ENCODE measurements at regions not wholly inside any gene's neighbourhood (a gene's known extent, or its start where the extent isn't known, plus 50 kb on each side); places are given as distances from the start of the nearest gene placed in this dataset.

- Histone ChIP-seq H3K79me2 (ENCODE audit: control insufficient read depth, insufficient read depth, low read length) (no peaks in the 10 kb centered on the region), H3K9me3 (ENCODE audit: control extremely low read depth in 1 of 3, control insufficient read depth in 2 of 3, insufficient read depth in 1 of 3, low read length in 2 of 3) (peaks cover 0 to 56% (median 8%) of the 10 kb centered on the region in 3 donors), H3K4me2 (replicated peaks; ENCODE audit: low read depth, low read length, poor library complexity, severe bottlenecking) (no peak overlapping the region), H3K9ac (ENCODE audit: low read length) (no peak overlapping the region), H3K27ac (ENCODE audit: low read length in 2 of 2) (no peak overlapping the region), H2AFZ (ENCODE audit: insufficient read depth, low read depth, low read length, poor library complexity, severe bottlenecking) (no peak overlapping the region), H3K4me3 (ENCODE audit: control extremely low read depth in 1 of 5, extremely low read depth in 1 of 5, insufficient read depth in 1 of 5, low read depth in 2 of 5, low read length in 4 of 5) (no peak overlapping the region), H3K36me3 (replicated peaks in 1 of 2; ENCODE audit: control extremely low read depth in 1 of 2, control insufficient read depth in 1 of 2, extremely low read depth in 1 of 2, insufficient read depth in 2 of 2, low read length in 1 of 2) (no peaks in the 10 kb centered on the region), H3K27me3 (replicated peaks in 1 of 4; ENCODE audit: control extremely low read depth in 1 of 4, control insufficient read depth in 3 of 4, insufficient read depth in 4 of 4, low read length in 3 of 4) (no peaks in the 10 kb centered on the region), H4K20me1 (ENCODE audit: control insufficient read depth, insufficient read depth, low read length, poor library complexity, severe bottlenecking) (no peaks in the 10 kb centered on the region), H3K4me1 (ENCODE audit: control insufficient read depth in 2 of 2, insufficient read depth in 2 of 2, low read length in 2 of 2) (no peaks in the 10 kb centered on the region)
- ChIA-PET POLR2A (no interaction called here), CTCF (no interaction called here)
- Mint-ChIP-seq H3K27ac (no peak overlapping the region), H3K4me1 (no peaks in the 10 kb centered on the region), H3K27me3 (no peaks in the 10 kb centered on the region), H3K4me3 (no peak overlapping the region), H3K9me3 (ENCODE audit: insufficient read depth) (peaks cover 7% of the 10 kb centered on the region)
- intact Hi-C loops (cut with micrococcal nuclease), result no loop called here
- DNase-seq (no peak), ATAC-seq (ENCODE audit: low read depth) (no peak)
- TF ChIP-seq CTCF (IDR thresholded peaks at IDR 0.05) (no peak), EZH2 (IDR thresholded peaks at IDR 0.05; ENCODE audit: borderline replicate concordance, insufficient read depth, low read depth, low read length, poor library complexity, severe bottlenecking) (no peak)
- 87% methylated on average over 5 of the region's 7 CpGs for WGBS (ENCODE audit: insufficient coverage)
These were observed 131.8 kb upstream of the VSTM2B start for GRCh38 chr19:29393915-29394460.

GRCh38 chr19:29395111-29395733 lies 130.6 kb upstream of the VSTM2B start:
- no peak overlapping the region for H3K4me3 ChIP-seq (ENCODE audit: control extremely low read depth in 1 of 5, extremely low read depth in 1 of 5, insufficient read depth in 1 of 5, low read depth in 2 of 5, low read length in 4 of 5)
- Mint-ChIP-seq H3K4me1 (no peaks in the 10 kb centered on the region), H3K27me3 (no peaks in the 10 kb centered on the region), H3K4me3 (no peak overlapping the region), H3K27ac (no peak overlapping the region), H3K9me3 (ENCODE audit: insufficient read depth) (peaks cover 7% of the 10 kb centered on the region)
- H3K9me3 ChIP-seq (ENCODE audit: control extremely low read depth in 1 of 3, control insufficient read depth in 2 of 3, insufficient read depth in 1 of 3, low read length in 2 of 3), result peaks cover 0 to 48% (median 8%) of the 10 kb centered on the region in 3 donors
- no peak overlapping the region for H2AFZ ChIP-seq (ENCODE audit: insufficient read depth, low read depth, low read length, poor library complexity, severe bottlenecking)
- ChIA-PET POLR2A (no interaction called here), CTCF (no interaction called here)
- no peaks in the 10 kb centered on the region for H3K79me2 ChIP-seq (ENCODE audit: control insufficient read depth, insufficient read depth, low read length)
- 75% methylated on average over 10 of the region's 13 CpGs for WGBS (ENCODE audit: insufficient coverage)
- no peak overlapping the region for H3K27ac ChIP-seq (ENCODE audit: low read length in 2 of 2)
- H3K9ac ChIP-seq (ENCODE audit: low read length), result no peak overlapping the region
- no peak overlapping the region for H3K4me2 ChIP-seq (replicated peaks; ENCODE audit: low read depth, low read length, poor library complexity, severe bottlenecking)
- intact Hi-C loops (cut with micrococcal nuclease), result no loop called here
- DNase-seq, result no peak
- no peak for ATAC-seq (ENCODE audit: low read depth)
- TF ChIP-seq CTCF (IDR thresholded peaks at IDR 0.05) (no peak), EZH2 (IDR thresholded peaks at IDR 0.05; ENCODE audit: borderline replicate concordance, insufficient read depth, low read depth, low read length, poor library complexity, severe bottlenecking) (no peak)
- H3K36me3 ChIP-seq (replicated peaks in 1 of 2; ENCODE audit: control extremely low read depth in 1 of 2, control insufficient read depth in 1 of 2, extremely low read depth in 1 of 2, insufficient read depth in 2 of 2, low read length in 1 of 2), result no peaks in the 10 kb centered on the region
- no peaks in the 10 kb centered on the region for H3K4me1 ChIP-seq (ENCODE audit: control insufficient read depth in 2 of 2, insufficient read depth in 2 of 2, low read length in 2 of 2)
- H3K27me3 ChIP-seq (replicated peaks in 1 of 4; ENCODE audit: control extremely low read depth in 1 of 4, control insufficient read depth in 3 of 4, insufficient read depth in 4 of 4, low read length in 3 of 4), result no peaks in the 10 kb centered on the region
- H4K20me1 ChIP-seq (ENCODE audit: control insufficient read depth, insufficient read depth, low read length, poor library complexity, severe bottlenecking), result no peaks in the 10 kb centered on the region
